IgD-negative memory B cell (primary cell): ENCODE measurements at regions not wholly inside any gene's neighbourhood (a gene's known extent, or its start where the extent isn't known, plus 50 kb on each side); places are given as distances from the start of the nearest gene placed in this dataset.
A peak's percentile ranks its signal among the peaks of the same experiment; 100 is the strongest.

Source experiments
- H3K27ac Mint-ChIP-seq, 3 donors: one replicate each; pipeline ENCODE4 v1.8.0; 2020 to 2022; ENCODE audit warnings: mild to moderate bottlenecking in 3 of 3, mixed read lengths in 3 of 3, moderate library complexity in 1 of 3
- H3K27me3 Mint-ChIP-seq: one replicate; pipeline ENCODE4 v1.8.0; 2021; ENCODE audit warnings: mixed read lengths
- H3K36me3 Mint-ChIP-seq: one replicate; pipeline ENCODE4 v1.8.0; 2020; ENCODE audit warnings: mild to moderate bottlenecking, mixed read lengths
- H3K4me1 Mint-ChIP-seq, 3 donors: one replicate each; pipeline ENCODE4 v1.8.0; 2020 to 2022; ENCODE audit warnings: mixed read lengths in 3 of 3, mild to moderate bottlenecking in 1 of 3
- H3K4me3 Mint-ChIP-seq, 4 donors: one replicate each; pipeline ENCODE4 v1.8.0; 2020 to 2022; ENCODE audit warnings: mild to moderate bottlenecking in 4 of 4, mixed read lengths in 4 of 4, moderate library complexity in 3 of 4
- H3K9me3 Mint-ChIP-seq, 3 donors: one replicate each; pipeline ENCODE4 v1.8.0; 2020 to 2021; ENCODE audit warnings: mixed read lengths in 3 of 3, mild to moderate bottlenecking in 1 of 3

GRCh38 chr9:89888677-89889076, 283.9 kb downstream of the GADD45G start:
- H3K9me3 Mint-ChIP-seq, result no peaks in the 10 kb centered on the region
- peaks cover 2% of the 10 kb centered on the region for H3K27me3 Mint-ChIP-seq
- H3K4me3 Mint-ChIP-seq, result no peak overlapping the region
- H3K36me3 Mint-ChIP-seq, result peaks cover 1% of the 10 kb centered on the region
- no peaks in the 10 kb centered on the region for H3K4me1 Mint-ChIP-seq
- H3K27ac Mint-ChIP-seq, result no peak overlapping the region

GRCh38 chr9:89889865-89890264, 285.1 kb downstream of the GADD45G start:
- Mint-ChIP-seq H3K9me3 (no peaks in the 10 kb centered on the region), H3K36me3 (peaks cover 1% of the 10 kb centered on the region), H3K27me3 (peaks cover 2% of the 10 kb centered on the region), H3K27ac (no peak overlapping the region), H3K4me1 (no peaks in the 10 kb centered on the region), H3K4me3 (no peak overlapping the region)

DNA sequence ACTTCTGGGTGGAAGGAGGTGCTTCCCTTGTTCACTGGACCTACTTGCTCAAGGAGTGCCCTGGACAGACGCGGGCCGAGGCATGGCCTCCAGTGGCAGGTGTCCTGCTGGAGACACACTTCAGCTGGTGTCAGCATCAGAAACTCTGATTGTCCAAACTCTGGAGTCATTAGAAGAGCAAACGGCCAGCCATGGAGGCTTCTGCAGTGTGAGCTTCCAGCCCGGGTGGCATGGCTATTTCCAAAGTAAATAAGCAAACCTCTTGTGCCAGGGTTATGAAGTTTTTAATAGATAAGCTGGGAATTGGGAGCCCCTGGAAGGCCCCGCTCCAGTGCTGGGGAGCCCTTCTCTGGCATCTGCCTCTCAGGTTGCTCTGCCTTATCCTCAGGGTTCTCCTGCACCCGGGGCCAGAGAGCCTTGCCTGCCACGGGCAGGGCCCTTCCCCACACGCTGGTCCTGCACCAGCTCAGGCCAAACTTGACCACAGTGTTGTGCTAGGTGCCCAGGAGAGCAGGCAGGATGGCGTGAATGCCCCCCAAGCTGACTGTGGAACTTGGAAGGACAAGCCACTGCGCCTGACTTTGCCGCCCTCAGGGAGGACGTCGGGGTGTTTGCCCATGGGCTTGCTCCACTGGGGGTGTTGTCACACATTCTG, 285.6 kb downstream of the GADD45G start:
- H3K9me3 Mint-ChIP-seq, result no peaks in the 10 kb centered on the region
- no peaks in the 10 kb centered on the region for H3K4me1 Mint-ChIP-seq
- no peaks in the 10 kb centered on the region for H3K27me3 Mint-ChIP-seq
- peaks cover 1% of the 10 kb centered on the region for H3K36me3 Mint-ChIP-seq
- no peak overlapping the region for H3K4me3 Mint-ChIP-seq
- peak overlapping the region in 1 of 3 donors; percentile 28 for H3K27ac Mint-ChIP-seq

DNA sequence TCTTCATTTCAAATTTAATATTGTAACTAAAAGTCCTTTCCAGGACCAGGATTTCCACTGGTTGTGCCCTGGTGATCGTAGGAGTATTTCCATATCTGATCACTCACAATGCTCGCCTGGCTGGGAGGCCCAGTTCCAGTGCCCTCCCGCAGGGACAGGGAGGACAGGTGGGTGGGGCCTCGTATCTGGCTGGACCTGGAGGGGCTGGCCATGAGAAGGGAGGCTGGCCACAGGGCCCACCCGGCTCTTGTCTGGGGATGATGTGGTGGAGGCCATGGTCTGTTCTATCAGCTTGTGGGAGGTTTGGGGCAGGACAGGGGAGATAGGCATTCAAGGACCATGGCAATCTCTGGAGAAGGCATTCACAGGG, 286.4 kb downstream of the GADD45G start:
- H3K4me1 Mint-ChIP-seq, result no peaks in the 10 kb centered on the region
- H3K4me3 Mint-ChIP-seq, result no peak overlapping the region
- no peak overlapping the region for H3K27ac Mint-ChIP-seq
- H3K36me3 Mint-ChIP-seq, result peaks cover 1% of the 10 kb centered on the region
- H3K9me3 Mint-ChIP-seq, result no peaks in the 10 kb centered on the region
- no peaks in the 10 kb centered on the region for H3K27me3 Mint-ChIP-seq

- no peaks in the 10 kb centered on the region for H3K9me3 Mint-ChIP-seq
- H3K27me3 Mint-ChIP-seq, result no peaks in the 10 kb centered on the region
- H3K27ac Mint-ChIP-seq, result no peak overlapping the region
- H3K4me3 Mint-ChIP-seq, result no peak overlapping the region
- no peaks in the 10 kb centered on the region for H3K4me1 Mint-ChIP-seq
- H3K36me3 Mint-ChIP-seq, result peaks cover 1% of the 10 kb centered on the region
Measured at GRCh38 chr9:89891591-89892304, 286.9 kb downstream of the GADD45G start.

DNA sequence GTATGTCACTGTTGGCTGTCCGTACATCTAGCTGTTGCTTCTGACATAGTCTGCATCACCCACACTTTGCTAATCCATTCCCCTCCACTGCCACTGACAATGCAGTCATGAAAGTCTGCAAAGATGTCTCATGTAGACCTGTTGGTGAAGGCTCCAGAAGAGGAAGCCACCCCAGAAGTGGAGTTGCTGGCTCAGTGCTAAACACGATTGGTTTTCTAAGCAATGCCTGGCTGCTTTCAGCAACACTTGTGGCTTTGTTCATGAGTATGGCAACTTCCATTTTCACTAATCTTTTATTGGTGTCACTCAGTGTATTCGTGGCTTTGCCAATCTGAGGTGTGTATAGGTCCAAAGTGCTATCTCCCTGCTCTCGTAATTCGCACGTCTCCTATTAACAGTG, 288.1 kb downstream of the GADD45G start:
- Mint-ChIP-seq H3K27ac (no peak overlapping the region), H3K9me3 (no peaks in the 10 kb centered on the region), H3K36me3 (peaks cover 1% of the 10 kb centered on the region), H3K4me1 (no peaks in the 10 kb centered on the region), H3K27me3 (peaks cover 2% of the 10 kb centered on the region), H3K4me3 (no peak overlapping the region)

DNA sequence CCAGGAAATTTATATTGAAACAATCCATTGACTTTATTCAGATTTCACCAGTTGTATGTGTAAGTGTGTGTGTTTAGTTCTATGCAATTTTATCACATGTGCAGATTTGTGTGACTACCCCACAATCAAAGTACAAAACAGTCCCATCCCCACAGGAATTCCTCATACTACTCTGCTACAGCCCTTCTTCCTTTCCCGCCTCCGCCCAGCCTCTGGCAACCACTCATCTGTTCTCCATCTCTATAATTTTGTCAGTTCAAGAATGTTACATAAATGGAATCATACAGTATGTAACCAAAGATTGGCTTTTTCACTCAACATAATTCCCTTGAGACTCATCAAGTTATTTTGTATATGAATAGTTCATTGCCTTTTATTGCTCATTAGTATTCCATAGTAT, 289.1 kb downstream of the GADD45G start:
- Mint-ChIP-seq H3K27ac (no peak overlapping the region), H3K4me3 (no peak overlapping the region), H3K36me3 (peaks cover 1% of the 10 kb centered on the region), H3K27me3 (peaks cover 6% of the 10 kb centered on the region), H3K9me3 (no peaks in the 10 kb centered on the region), H3K4me1 (no peaks in the 10 kb centered on the region)

- Mint-ChIP-seq H3K4me1 (no peaks in the 10 kb centered on the region), H3K27me3 (peaks cover 22% of the 10 kb centered on the region), H3K4me3 (no peak overlapping the region), H3K36me3 (no peaks in the 10 kb centered on the region), H3K9me3 (no peaks in the 10 kb centered on the region), H3K27ac (no peak overlapping the region)
Measured at GRCh38 chr9:89896806-89897340, 292.1 kb downstream of the GADD45G start.

DNA sequence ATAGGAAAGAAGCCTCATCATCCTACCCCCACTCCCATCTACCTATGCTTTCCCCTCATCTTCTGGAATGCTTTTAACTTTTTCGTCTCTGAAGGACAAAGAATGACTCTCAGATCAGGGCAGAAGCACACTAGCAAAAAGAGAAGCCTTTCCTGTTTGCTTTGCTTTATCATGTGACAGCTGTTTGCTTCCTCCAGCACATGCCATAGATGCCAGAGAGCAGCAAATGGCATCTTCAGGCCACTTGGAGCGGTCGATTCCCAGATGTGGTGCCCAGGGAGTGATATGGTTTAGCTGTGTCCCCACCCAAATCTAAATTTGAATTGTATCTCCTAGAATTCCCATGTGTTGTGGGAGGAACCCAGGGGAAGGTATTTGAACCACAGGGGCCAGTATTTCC, 294.8 kb downstream of the GADD45G start:
- H3K4me1 Mint-ChIP-seq, result no peaks in the 10 kb centered on the region
- no peaks in the 10 kb centered on the region for H3K36me3 Mint-ChIP-seq
- no peak overlapping the region for H3K27ac Mint-ChIP-seq
- H3K4me3 Mint-ChIP-seq, result no peak overlapping the region
- peaks cover 37% of the 10 kb centered on the region for H3K27me3 Mint-ChIP-seq
- no peaks in the 10 kb centered on the region for H3K9me3 Mint-ChIP-seq

DNA sequence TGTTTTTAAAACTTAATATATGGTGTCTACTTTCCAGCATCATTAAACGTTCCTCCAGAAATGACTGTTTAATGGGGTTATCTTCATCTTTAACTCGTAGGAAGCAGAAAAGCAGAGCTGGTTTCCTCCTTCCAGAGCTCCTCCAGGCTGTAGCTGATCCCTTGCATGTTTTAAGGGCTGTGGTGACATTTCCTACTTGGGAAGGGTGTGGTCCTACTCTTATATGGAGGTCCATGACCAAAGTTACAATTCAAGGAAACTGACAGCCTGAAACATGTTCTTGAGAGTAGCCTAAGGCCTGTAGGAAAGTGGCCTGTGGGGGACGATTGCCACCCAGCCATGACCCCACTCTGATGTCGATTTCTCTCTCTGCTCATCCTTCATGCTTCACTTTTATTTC, 297.1 kb downstream of the GADD45G start:
- Mint-ChIP-seq H3K36me3 (no peaks in the 10 kb centered on the region), H3K9me3 (no peaks in the 10 kb centered on the region), H3K4me3 (no peak overlapping the region), H3K27ac (no peak overlapping the region), H3K4me1 (no peaks in the 10 kb centered on the region), H3K27me3 (peaks cover 37% of the 10 kb centered on the region)

GRCh38 chr9:89902450-89903140, 297.8 kb downstream of the GADD45G start:
- Mint-ChIP-seq H3K9me3 (no peaks in the 10 kb centered on the region), H3K4me3 (no peak overlapping the region), H3K36me3 (peaks cover 2% of the 10 kb centered on the region), H3K27me3 (peaks cover 35% of the 10 kb centered on the region), H3K27ac (no peak overlapping the region), H3K4me1 (no peaks in the 10 kb centered on the region)

DNA sequence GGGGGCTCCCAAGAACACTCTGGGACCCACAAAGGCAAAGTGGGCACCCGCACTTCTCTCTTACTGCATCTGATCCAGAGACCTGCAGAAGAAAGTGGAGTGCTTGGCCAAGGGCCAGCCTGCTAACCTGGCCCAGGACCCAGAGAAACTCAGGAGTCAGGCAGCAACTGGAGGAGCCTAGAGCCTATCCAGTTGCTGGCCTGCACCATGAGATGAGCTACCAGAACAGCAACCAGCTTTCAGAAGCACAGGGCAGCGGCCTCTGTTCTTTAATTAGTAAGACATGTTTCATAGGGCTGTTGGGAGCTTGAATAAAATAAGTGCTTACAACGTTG, 298.3 kb downstream of the GADD45G start:
- Mint-ChIP-seq H3K9me3 (no peaks in the 10 kb centered on the region), H3K4me1 (no peaks in the 10 kb centered on the region), H3K27ac (no peak overlapping the region), H3K36me3 (peaks cover 2% of the 10 kb centered on the region), H3K4me3 (no peak overlapping the region), H3K27me3 (peaks cover 35% of the 10 kb centered on the region)

DNA sequence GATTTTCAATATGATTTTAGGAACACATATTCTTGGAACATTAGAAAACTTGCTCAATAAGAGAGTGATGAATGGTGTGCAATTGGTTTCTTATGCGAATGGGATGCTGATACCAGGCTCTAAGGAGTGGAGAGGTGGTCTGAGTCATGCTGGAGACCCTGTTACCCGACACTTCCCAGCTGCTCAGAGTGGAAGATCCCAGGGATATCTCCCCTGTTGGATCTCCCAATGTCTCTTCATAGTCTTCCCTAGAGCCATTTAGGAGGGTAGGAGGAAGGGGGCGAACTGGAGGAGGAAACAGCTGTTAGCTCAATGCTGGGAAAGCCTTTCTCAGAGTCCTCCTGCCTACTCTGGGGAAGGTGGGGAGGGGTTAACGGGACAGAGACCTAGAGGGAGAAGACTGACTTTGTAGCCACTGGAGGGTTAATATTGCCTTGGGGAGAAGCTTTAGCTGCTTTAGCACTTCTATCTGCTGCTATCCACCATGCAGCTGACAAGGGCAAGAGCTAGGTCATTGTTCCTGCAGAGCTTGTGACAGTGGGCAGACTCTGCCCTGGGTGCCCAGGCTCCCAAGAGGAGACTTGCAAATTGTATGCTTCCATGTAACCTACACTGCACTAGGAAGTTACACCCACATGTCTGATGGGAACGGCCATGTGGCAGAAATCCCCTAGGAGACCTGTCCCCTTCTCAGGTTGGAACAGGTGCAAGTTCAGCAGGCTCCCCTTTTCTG, 301.0 kb downstream of the GADD45G start:
- Mint-ChIP-seq H3K4me3 (no peak overlapping the region), H3K27me3 (peaks cover 17% of the 10 kb centered on the region), H3K9me3 (no peaks in the 10 kb centered on the region), H3K4me1 (no peaks in the 10 kb centered on the region), H3K27ac (peak overlapping the region in 2 of 3 donors; percentile 47 to 50), H3K36me3 (peaks cover 2% of the 10 kb centered on the region)

- no peaks in the 10 kb centered on the region for H3K27me3 Mint-ChIP-seq
- no peak overlapping the region for H3K4me3 Mint-ChIP-seq
- H3K9me3 Mint-ChIP-seq, result no peaks in the 10 kb centered on the region
- no peaks in the 10 kb centered on the region for H3K4me1 Mint-ChIP-seq
- H3K27ac Mint-ChIP-seq, result no peak overlapping the region
- peaks cover 2% of the 10 kb centered on the region for H3K36me3 Mint-ChIP-seq
Measured at GRCh38 chr9:89911721-89912604, 307.2 kb downstream of the GADD45G start.
